ENCODE measurements at regions not wholly inside any gene's neighbourhood (a gene's known extent, or its start where the extent isn't known, plus 50 kb on each side); places are given as distances from the start of the nearest gene placed in this dataset.

DNA sequence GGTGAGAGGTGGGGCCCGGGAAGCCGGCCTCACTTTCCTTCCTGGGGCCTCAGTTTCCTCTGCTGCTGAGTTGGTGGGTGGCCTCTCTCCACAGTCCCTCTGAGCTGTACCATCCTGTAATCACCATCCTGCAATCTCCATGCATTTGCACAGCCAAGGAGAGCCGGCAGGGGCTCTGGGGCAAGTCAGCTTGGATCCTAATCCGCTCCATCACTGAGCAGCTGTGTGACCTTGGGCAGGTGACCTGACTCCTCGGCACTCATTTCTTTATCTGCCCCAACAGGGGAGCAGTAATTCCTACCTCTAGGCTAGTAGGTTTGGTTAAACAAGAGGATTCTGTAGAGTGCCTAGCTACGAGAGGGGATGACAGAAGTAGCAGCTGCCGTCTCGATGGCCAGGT, 88.2 kb upstream of the ZNF618 start:
- DNase-seq (ENCODE audit: low read depth), result no peak

DNA sequence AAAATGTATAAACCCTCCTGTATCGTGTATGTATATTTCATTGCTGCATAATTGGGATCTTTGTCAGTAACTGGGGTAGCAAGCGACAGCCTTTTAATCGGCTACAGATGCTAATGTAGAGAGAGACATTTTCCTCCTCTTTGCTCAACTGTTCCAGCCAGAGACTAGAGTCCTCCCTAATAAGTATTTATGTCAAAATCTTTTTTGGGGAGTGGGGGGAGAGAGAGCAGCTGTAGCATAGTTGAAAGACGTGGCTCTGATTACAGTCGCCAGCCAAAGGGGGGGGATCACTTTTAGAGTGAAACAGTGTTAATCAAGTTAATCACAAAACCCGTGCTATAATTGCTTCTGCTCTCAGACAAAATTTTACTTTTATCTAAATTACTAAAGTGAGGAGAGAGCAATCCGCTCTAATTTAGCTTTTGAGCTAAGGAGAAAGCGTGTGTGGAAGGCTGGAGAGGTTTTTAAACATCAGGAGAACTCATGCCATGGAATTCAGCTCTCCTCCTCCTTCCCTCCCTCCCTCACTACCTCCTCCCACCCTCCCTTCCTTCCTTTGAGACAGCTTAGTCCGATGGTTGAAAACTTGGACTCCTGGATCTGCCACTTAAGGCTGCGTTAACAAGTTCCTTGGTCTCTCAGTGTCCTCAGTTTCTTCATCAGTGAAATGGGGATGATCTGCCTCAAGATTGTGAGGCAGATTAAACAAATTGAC, 87.3 kb upstream of the ZNF618 start:
- DNase-seq (ENCODE audit: low read depth), result no peak

DNA sequence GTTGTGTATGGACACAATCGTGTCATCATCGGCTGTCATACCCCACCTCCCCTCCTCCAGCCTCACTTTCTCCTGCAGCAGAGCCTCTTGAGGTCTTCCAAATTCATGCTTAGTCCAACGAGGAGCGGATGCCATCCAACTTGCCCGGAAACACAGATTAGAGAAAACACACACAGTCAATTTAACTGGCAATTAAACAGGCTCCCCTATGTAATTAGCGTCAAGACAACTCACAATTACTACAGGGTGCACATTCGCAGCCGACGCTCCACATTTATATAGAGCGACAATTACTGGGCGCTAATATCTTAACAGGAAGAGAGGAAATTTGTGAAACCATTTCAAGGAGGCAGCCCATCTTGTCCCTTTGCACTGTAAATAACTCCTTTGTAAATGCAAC, 86.0 kb upstream of the ZNF618 start:
- no peak for DNase-seq (ENCODE audit: low read depth)

DNA sequence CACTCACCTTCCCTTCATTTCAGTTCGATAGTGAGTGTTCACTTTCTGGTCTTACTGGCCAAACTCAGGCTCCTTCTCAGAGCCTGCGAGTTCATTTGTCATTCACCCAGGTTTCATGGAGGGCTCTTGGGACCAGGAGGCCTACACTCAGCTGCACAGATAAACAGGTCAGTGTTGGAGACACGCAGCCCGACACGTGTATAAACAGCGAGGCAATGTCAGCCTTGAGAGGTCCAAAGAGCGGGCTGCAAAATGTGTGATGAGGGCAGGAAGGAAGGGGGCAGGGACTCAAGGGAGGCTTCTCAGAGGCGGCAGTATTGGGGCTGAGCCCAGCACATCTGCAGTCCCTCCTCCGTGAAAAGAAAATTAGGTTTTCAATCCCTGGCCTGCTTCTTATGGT, 82.6 kb upstream of the ZNF618 start:
- no peak for DNase-seq (ENCODE audit: low read depth)

DNA sequence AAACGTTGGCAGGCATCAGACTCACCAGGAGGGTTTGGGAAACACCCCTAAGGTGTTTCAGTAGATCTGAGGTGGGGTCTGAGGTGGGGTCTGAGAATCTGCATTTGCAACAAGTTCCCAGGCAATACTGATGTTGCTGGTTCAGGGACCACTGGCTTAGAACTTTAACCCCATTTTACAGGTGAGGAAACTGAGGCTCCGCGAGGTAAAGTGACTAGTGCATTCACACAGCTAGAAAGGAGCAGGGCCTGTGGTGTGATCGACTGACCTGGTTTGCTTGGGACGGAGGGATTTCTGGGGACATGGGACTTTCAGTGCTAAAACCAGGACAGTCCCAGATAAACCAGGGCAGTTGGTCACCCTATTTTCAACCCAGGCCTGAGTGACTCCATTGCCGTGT, 81.4 kb upstream of the ZNF618 start:
- DNase-seq (ENCODE audit: low read depth), result no peak

DNA sequence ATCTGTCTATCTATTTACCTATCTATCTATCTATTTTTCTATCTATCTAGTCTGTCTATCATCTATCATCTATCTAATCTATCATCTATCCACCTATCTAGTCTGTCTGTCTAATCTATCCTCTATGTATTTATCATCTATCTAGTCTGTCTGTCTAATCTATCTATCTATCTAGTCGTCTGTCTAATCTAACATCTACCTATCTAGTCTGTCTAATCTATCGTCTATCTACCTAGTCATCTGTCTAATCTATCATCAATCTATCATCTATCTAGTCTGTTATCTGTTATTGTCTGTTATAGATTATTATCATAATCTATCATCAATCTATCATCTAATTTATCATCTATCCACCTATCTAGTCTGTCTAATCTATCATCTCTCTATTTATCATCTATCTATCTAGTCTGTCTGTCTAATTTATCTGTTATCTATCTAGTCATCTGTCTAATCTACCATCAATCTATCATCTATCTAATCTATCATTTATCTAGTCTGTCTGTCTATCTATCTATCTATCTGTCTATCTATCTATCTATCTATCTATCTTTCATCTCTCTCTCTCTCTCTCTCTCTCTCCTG, 80.2 kb upstream of the ZNF618 start:
- DNase-seq (ENCODE audit: low read depth), result no peak

DNA sequence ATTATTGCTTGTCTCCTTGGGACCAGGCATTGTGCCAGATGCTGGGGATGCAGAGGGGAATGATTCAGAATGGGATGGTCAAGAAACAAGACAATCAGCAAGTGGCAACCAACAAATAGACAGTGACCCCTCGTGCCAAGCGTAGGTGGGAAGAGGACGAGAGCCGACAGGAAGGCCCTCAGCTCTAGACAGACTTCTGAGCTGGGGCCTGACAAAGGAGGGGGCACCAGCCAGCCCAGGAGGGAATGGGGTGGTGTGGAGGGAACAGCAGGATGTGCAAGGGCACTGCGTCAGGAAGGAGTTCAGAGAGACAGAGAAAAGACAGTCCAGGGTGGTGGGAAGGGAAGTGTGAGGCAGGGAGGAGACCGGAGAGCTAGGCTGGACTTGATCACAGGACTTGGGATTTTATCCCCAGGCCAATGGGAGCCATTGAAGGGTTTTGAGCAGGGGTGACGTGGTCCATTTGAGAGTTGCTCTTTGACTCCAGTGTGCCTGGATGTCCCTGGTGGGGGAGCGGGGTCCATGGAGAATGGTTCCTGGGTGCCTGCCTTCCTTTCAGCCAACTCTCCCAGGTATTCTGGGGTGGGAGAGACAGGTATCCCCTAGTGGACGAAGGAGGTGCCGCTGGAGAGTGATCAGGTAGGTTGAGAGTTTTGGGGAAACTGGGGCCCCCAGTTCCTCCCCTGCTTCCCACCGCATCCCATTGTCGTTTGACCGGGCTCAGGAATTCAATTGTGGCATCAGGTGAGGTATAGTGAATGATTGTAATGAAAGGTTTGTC, 79.3 kb upstream of the ZNF618 start:
- DNase-seq (ENCODE audit: low read depth), result no peak

DNA sequence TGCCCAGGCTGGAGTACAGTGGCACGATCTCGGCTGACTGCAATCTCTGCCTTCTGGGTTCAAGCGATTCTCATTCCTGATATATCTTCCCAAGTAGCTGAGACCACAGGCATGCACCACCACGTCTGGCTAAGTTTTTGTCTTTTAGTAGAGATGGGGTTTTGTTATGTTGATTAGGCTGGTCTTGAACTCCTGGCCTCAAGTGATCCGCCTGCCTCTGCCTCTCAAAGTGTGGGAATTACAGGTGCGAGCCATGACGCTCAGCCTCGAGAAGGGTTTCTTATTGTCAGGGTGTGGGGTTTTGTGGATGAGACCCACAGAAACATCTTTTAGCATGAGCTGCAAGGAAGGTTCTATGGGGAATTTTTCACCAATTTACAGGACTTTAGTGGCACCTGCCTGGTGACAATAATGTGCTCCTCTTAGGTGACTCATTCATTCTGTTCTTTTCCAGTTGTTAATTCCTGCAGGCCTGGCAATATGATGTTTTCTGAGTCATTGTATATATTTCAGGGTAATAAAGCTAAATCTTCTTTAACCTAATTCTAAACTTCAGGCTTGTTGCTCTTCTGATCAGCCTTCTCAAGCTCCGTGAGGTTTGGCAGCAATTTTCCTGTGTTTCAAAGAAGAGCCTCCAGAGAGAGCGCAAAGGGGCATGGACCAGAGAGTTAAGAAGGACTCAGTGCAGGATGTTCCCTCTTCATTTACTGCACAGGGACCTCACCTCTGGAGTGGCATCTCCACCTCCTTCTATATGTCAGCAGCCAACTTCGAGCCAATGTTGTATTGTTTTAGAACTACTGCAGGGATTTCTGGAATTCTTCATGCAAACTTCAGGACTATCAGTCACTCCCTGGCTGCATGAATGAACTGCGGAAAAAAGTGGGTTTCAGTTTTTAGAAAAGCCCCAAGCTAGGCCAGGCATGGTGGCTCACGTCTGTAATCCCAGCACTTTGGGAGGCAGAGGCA, 77.8 kb upstream of the ZNF618 start:
- DNase-seq (ENCODE audit: low read depth), result no peak

DNA sequence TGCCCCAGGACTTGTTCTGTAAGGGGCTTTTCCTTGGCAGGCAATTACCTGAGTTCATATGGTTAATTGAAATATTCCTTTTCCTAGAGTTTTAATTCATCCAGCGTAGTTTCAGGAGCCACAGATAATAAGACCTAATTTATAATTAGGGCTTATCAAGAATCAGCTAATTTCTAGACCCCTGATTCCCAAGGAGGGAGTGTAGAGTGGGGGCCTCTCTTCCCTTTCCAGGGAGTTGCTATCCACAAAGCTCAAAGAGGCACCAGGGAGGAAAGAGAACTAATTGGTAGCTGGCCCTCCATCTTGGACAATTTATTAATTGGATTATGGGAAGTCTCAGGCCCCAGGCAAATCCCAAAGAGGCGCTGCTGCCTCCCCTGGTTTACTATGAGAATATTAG, 75.8 kb upstream of the ZNF618 start:
- DNase-seq (ENCODE audit: low read depth), result no peak

DNA sequence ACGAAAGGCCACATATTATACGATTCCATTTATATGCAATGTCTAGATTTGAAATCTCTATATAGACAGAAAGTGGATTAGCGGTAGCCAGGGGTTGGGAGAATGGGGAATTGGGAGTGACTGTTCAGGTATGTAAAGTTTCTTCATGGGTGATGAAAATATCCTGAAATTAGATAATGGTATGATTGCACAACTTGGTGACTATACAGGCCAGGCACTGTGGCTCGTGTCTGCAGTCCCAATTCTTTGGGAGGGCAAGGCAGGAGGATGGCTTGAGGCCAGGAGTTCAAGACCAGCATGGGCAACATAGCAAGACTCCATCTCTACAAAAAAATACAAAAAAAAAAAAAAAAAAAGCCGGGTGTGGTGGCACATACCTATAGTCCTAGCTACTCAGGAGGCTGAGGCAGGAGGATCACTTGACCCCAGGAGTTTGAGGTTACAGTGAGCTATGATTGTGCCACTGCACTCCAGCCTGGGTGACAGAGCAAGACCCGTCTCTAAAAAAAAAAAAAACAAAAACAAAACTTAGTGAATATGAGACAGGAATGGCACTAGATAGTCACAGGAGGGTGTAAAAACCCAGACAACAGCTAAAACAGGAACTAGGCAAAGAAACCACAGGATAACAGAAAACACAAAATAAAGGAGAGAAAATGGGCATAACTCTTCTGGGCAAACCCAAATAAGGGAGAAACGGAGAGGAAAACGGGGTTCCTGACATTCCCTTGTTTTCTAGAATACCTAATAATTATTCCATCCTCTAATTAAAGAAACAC, 72.1 kb upstream of the ZNF618 start:
- no peak for DNase-seq (ENCODE audit: low read depth)

DNA sequence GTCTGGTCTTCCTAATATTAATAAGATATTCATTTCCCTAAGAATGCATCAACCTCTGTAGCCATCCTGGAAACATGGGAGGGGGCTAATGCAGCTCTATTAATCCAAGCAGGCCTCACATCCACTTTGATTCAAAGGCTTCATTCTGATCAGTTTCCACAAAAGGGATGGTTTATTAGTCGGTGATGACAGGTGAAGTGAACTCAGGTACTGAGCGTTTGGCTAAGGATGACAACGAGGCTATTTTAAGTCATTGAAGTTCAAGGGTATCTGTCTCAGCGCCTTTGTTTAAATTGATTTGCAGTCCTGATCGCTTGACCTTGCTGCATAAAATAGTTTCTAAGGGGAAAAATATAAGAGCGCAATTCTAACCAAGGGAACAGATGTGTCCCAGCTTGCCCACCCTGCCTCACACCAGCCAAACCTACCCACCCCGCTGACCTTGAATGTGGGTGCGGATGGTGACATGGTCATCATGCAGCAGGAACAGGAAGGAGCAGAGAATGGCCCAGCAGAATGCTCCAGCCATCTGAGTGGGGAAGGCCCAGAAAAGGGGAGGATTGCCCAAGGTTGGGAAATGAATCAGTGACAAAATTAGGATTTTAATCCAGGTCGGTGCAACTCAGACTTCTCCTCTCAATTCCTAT, 70.5 kb upstream of the ZNF618 start:
- no peak for DNase-seq (ENCODE audit: low read depth)

DNA sequence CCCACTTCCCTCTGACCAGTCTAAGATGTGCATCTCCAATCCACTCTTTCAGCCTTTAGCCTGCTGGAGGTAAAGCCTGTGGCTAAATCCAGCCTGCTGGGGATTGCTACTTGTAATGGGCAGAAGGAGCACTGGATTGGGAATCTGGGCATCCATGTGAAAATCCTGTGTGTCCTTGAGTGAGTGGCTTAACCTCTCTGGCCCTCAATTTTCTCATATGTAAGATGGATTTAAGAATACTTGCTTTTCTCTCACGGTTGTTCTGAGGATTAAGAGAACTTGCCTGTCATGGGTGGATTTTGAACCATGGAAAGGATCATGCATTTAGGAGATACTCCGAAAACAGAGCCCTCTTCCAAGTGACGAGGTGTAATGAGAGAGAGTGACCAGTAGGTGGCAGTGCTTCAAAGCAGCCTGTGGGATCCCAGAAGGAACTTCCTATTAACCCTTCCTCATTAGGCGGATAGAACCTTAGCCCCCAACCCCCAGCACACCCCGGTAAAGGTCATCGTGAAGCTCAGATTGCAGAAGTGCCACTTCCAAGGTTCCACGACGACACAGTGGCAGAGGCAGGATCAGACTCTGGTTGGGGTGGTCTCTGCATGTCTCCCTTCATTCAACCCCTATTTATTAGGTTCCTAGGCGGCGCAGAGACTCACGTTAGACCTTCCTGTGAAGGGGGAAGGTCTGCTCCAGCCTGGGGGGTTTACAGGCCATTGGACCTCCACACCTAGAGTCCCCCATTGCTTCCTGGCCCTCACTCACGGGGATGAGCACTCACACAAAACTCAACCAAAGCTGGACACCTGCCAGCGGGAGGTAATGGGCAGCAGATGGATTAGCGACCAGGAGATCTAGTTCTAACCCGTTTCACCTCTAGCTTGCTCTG, 68.7 kb upstream of the ZNF618 start:
- DNase-seq (ENCODE audit: low read depth), result no peak

DNA sequence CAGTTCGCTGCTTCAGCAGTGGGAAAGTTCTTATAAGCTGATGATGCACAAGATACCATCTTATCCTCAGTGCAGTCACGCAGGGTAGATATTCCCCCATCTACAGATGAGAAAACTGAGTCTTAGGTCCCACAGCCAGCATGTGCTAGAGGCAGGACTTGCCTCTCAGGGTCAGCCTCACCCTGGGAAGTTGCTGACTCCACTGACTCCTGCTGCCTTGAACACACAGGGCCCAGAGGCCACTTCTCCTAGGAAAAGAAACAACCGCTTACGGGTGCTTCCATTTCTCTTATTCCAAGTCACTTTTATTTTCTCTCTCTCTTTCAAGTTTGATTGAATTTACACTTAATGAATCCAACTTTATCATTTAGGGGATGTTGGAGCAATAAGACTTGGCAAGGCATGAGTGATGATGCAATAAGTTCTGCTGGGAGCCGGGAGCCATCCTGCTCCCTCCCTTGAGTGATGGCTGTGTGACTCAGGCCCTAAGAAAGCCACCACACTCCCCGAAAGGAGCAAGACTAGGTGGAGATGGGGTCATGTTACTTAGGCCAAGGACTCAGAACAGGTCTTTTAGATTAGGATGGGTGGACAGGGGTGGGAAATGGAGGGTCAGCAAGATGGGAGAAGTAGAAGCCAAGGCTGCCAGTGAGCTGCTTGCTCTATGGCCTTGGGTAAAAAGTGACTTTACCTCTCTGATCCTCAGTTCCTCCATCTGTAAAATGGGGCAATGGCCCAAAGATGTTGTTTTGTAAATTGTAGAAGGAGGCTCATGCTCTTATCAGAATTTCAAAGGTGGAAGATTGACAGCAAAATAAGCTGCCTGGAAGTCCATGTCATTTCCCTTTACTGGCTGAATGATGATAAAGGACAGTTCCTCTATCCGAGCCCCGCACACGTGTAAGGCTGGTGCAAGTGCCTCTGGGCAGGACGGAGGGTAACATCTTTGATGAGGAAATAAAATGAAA, 67.4 kb upstream of the ZNF618 start:
- no peak for DNase-seq (ENCODE audit: low read depth)

DNA sequence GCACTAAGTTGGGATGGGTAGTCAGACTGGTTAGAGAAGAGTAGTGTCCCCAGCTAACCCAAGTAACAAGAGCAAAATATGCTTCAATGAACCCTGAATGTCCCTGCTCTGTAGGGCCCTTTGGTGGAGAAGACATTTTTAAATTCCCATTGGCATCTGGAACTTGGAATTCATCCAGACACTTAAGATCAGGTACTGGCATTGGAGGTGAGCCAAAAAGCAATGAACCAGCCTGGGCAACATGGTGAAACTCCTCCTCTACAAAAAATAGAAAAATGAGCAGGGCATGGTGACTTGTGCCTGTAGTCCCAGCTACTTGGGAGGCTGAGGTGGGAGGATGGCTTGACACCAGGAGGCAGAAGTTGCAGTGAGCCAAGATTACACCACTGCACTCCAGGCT, 58.9 kb upstream of the ZNF618 start:
- DNase-seq (ENCODE audit: low read depth), result no peak

DNA sequence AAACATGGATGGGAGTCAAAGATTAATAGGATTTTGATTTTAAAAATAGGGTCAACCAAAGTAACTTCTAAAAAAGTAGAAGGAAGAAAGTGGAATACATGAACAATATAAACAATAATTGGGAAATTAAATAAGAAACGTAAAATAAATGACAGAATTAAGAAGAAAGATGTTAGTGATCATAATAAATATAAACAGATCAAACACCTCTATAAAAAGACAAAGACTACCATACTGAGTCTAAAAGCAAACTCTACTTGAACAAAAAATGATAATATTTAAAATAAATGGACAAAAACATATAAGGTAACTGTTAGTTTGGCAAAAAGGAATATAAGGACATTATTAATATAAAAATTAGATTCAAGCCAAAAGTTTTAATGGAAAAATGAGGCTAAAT, 57.7 kb upstream of the ZNF618 start:
- no peak for DNase-seq (ENCODE audit: low read depth)

DNA sequence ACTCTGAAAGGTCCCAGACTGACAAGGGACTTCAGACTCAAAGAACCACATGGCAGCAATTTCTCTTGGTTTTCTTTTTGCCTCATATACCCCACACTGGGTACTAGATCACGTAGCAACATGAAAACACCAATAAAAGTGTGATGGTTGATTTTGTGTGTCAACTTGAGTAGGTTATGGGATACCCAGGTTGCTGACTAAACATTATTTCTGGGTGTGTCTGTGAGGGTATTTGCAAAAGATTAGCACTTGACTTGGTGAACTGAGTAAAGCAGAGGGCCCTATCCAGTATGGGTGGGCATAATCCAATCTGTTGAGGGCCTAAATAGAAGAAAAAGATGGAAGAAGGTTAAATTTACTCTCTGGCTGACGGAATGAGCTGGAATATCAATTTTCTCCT, 53.8 kb upstream of the ZNF618 start:
- no peak for DNase-seq (ENCODE audit: low read depth)

DNA sequence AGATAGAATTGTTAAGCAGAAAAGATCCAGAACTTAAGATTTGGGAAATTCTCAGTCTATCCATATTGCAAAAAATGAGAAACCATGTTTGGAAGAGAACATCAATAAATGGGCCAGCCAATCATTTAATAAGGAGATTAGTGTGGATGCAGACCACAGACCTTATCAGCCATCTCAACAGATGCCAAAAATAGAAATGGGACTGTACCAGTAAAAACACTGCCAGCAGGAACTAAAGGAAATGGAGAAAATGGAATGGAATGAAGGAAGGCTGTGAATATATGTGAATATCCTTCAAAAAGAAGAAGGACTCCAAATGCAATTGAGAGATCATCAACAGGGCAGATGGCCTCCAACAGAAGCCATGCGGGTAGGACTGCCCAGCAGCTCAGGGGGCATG, 52.7 kb upstream of the ZNF618 start:
- no peak for DNase-seq (ENCODE audit: low read depth)

All from stimulated activated CD8-positive, alpha-beta memory T cell treated with anti-CD3 and anti-CD28 coated beads, Interleukin-12 subunit alpha, Interleukin-12 subunit beta, amount 100 ng/mL, for 4 hours (primary cell).